ENCODE measurements at regions not wholly inside any gene's neighbourhood (a gene's known extent, or its start where the extent isn't known, plus 50 kb on each side); places are given as distances from the start of the nearest gene placed in this dataset.

DNA sequence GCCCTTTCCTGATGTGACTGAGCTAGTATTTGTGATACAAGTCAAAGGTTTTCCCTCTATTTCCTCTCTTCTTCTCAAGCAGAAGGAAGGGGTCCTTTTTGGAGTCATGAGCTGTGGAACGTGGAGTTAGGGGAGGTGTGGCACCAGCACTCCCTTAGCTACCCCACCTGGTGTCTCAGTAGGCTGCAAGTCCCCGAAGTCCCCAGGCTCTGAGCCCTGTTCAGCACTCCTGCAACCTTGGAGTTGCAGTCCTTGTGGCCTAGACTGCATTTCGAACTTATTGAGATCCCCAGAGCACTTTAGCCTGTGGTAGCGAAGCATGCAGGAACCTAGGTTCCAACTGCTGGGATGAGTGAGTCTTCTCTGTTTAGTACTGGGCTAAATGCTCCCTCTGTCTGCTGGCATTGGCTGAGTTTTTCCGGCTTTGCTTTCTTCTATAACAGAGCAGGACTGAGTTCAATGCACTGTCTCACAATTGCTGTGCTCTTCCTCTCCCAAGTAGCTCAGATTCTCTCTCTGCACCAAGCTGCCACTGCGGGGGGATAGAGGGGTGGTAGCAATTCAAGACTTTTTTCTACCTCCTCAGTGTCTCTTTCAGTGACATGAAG is 600.7 kb upstream of the CDH9 start:
- DNase-seq (ENCODE audit: low spot score): no peak

DNA sequence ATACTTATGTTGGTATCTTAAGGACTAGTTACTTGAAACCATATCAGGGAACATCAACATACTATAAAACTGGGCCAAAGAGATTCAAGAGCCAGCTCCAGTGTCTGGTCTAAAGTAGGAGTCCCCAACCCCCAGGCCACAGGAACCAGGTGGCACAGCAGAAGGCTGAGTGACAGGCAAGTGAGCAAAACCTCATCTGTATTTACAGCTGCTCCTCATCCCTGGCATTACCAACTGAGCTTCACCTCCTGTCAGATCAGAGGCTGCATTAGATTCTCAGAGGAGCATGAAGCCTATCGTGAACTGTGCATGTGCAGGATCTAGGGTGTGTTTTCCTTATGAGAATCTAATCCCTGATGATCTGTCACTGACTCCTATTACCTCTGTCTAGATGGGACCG is 581.6 kb upstream of the CDH9 start:
- no peak for DNase-seq (ENCODE audit: low spot score)

DNA sequence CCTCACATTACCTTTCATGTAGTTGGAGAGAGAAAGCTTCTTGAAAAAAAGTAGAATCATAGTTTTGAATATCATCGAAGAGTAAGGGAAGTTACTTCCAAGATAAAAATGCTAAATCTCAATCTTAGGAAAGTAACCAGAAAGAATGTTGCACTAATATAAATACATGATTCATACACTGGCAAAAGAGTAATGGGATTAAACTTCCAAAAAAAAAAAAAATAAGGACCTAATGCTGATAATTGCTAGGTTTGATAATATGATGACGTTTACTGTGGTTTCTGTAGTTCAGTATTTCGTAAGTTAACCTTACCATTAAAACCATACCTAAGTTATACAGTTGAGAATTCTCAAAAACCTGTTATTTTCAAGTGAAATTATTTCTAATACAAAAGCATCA is 573.8 kb upstream of the CDH9 start:
- no peak for DNase-seq (ENCODE audit: low spot score)

DNA sequence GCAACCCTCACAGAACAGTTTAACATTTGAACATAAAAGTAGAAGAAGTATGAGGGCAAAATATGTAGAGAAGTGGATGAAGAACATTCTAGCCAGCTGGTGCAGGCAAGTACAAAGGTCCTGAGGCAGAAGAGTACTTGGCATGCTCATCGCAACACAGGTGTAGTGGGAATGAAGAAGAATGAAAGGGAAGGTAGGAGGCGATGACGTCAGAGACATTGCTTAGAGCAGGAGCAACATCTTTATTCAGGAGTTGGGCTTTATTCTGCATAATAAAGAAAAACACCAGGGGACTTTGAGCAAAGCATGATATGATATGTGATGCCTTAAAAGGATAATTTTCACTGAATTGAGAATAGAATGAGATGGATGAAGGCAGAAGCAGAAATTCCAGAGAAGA is 570.6 kb upstream of the CDH9 start:
- DNase-seq (ENCODE audit: low spot score): no peak

DNA sequence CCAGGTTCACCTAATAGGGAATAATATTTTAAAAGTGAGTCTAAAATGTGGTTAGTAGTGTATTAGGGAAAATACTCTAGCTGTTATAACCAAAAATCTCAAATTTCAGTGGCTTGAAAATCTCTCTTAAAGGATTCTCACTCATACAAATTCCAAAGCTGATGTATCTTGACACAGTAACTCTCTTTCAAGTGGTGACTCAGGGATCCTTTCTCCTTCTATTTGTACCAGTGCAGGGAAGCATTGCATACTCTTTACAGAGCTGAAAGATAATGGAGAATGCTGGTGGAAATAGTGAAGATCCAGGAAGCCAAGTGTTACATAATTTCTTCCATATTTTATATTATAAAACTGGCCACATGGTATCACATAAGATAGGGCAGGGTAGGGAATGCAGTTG is 560.2 kb upstream of the CDH9 start:
- no peak for DNase-seq (ENCODE audit: low spot score)

DNA sequence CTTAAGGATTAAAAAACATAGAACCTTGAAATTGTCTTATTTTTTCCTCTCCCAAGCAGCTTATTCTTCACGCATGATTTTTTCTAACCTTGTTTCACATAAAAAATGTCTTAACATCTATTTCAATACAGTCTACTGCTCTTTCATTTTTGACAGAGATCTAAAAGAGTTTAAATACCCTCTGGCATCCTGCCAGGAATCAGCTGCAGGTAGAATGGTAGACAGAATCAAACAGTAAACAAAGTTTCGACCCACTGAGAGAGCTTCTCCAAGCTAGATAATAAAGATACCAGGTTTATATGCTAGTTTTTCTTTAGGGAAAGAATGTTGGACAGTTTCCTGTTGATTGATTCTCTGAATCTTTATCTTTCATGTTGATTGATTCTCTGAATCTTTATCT is 555.8 kb upstream of the CDH9 start:
- DNase-seq (ENCODE audit: low spot score): no peak

DNA sequence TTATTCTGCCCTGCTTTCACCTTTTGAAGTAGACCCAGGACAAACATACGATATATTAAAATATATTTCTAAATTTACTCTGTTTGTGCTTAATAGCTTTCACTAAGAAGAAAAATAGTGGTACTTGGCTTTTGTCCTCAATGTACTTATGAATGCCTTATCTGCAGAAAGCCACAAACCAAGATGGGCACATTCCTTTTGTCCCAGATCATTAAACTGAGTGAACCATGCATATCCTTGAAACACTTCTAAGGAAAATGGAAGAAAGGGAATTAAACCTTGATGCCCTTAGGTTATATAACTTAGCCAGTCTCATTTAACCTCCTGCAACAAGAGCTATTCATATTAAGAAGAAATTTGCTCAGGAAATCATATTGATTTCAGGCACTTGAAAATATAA is 553.8 kb upstream of the CDH9 start:
- no peak for DNase-seq (ENCODE audit: low spot score)

DNA sequence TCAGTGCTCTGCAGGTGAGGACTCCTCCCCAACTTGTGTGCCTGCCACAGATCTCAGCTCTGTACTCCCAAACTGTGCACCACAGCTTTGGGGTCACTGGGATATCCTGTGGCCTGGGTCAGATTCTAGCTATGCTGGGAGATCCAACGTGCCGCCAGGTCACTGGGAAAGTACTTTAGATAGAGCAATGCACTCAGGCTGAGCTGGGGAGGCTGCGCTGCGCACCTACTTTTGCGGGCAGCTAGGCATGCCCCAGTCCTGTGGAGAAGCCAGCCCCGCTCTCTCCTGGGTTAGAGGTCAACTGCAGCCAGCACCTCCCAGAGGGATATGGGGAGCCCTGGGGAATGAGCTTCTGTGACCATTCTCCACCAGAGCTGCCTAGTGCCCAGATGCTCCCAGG is 552.1 kb upstream of the CDH9 start:
- no peak for DNase-seq (ENCODE audit: low spot score)

DNA sequence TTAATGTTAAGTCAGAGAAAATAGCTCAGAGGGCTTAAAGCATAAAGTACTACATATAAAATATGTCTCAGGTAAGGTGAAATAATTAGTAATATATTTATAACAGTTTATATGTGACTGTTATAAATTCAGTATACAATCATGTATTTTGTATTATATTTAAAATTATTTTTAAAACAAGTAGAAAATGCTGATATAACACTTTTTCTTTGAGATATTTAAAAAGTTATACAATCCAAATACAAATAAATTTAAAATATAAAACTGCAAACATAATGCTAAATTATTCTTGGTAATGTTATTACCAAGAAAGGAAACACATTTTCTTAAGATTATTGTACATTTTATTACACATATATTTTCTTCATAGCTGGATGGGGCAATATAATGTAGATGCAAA is 539.9 kb upstream of the CDH9 start:
- no peak for DNase-seq (ENCODE audit: low spot score)

DNA sequence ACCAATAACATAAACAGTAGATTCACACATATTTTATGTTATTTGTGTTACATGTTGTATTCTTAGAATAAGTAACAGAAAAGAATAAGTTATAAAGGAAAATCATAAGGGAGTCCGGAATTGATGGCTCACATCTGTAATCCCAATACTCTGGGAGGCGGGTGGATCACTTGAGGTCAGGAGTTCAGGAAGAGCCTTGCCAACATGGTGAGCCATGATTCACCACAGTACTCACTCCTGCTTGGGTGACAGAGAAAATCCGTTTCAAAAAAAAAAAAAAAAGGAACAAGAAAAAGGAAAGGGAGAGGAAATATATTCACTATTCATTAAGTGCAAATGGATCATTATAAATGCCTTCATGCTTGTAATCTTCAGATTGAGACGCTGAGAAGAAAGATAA is 533.3 kb upstream of the CDH9 start:
- no peak for DNase-seq (ENCODE audit: low spot score)

DNA sequence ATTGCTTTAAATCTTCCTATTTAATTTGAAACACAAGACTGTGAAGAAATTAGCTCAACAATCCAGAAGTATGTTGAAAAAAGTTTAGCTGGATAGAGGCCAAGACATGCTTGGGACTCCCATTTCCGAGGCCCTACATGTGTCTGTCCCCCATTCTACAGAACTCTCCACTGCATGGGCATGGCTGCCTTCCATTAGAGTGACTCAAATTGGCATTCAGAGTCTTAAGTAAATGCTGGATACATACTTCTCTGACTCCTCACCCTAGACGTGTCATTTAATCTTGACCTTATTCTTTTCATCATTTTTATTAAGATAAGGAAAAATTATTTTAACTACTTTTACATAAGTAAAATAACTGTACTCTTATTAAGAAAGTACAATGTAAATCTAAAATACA is 530.4 kb upstream of the CDH9 start:
- no peak for DNase-seq (ENCODE audit: low spot score)

DNA sequence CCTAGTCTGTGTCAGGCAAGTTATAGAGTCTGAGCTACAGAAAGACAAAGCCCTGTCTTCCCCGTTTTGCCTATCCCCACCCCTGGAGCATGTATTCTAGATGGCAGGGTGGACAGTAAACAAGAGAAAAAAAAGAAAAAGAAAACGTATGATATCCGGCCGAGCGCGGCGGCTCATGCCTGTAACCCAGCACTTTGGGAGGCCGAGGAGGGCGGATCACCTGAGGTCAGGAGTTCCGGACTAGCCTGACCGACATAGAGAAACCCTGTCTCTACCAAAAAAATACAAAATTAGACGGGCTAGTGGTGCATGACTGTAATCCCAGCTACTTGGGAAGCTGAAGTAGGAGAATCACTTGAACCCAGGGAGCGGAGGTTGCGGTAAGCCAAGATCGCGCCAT is 523.0 kb upstream of the CDH9 start:
- DNase-seq (ENCODE audit: low spot score): no peak

DNA sequence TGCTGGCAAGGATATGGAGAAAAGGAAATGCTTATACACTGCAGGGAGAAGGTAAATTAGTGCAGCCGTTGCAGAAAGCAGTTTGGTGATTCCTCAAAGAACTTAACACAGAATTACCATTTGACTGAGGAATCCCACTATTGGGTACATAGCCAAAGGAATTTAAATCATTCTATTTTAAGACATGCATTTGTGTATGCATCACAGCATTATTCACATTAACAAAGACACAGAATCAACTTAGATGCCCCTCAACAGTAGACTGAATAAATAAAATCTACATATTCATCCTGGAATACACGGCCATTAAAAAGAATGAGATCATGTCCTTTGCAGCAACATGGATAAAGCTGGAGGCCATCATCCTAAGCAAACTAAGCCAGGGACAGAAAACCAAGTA is 510.1 kb upstream of the CDH9 start:
- DNase-seq (ENCODE audit: low spot score): no peak

DNA sequence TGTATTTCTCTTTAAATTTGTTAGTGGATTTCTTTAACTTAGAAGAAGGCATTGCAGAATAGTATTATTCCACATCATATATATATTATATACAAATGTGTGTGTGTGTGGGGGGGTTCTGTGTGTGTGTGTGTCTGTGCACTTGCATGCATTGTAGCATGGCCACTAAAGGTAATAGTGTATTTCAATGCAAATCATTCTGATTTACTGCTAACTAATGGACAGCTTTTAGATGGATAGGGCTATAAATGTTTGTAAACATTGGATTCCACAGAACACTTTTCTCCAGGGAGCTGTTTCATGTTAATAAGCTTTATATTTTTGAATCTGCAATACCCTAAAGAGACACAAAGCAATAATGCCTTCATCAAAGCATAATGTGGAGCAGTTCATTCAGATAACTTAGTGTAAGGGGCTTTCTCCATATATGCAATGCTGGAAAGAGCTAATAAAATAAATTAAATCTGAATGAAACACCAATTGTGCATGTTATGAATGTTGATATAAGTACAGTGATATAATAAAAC is 496.7 kb upstream of the CDH9 start:
- no peak for DNase-seq (ENCODE audit: low spot score)

DNA sequence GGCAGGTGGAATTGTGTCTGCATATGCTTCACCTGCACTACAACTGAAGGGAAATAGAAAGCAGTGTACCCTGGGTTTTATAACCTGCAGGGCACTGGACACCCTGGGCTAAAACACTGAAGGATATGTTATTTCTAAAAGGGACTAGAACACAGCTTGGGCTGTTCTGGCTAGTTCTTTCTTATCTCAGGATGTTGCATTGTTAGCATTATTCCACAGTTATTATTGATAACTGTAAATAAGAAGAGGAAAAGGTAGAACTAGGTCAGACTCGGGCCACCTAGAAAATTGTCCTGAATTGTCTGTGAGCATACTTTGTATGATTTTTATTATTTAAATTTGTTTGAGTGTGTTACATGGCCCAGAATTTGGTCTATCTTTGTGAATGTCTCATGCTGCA is 493.9 kb upstream of the CDH9 start:
- DNase-seq (ENCODE audit: low spot score): no peak

DNA sequence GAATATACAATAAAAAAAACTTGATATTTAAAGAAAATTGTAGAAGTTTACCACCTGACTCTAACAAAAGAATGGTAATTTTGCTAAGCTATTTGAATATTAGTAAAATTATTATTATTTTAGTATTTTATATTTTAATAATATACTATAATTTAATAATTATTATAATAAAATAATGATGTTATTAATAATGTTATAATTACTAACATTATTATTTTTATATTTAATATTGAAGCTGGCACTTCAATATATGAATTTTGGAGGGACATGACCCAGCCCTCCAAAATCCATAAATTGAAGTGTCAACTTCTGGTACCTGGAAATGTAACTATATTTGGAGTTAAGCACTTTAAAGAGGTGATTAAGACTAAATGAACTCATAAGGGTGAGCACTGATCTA is 486.1 kb upstream of the CDH9 start:
- no peak for DNase-seq (ENCODE audit: low spot score)

DNA sequence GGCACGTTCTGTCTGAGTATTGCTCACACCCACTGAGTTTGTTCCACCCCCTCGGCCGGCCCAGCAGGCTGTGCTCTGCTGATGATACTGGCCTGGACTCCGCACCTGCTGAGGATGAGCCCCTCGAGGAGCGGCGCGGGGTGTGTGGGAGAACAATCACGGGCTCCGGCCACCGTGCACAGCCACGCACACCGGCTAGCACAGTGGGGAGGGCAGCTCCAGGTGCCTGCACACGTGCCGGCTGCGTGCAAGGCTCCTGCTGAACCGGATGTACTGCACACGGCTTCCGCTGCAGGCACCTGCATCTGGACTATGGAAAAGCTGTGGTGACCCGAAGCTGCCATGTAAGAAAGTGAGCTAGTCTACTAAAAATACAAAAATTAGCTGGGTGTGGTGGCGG is 485.2 kb upstream of the CDH9 start:
- DNase-seq (ENCODE audit: low spot score): no peak

DNA sequence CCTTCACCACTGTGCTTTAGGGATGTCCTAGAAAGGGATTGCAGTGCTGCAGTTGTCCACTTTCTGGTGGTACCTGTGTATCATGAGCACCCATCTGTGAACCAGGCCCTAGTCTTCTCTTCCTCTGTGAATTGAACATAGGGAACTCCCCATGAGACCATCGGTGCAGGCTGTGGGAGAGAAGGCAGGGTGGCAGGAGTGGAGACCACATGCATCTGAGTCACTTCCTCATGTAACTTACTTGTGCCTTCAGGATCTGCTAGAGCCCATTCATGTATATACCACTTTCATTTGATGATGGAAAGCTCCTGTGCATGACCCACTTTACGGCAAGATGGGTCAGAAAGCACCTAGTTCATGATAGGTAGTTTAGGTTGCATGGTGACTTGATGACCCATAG is 478.1 kb upstream of the CDH9 start:
- DNase-seq (ENCODE audit: low spot score): no peak

DNA sequence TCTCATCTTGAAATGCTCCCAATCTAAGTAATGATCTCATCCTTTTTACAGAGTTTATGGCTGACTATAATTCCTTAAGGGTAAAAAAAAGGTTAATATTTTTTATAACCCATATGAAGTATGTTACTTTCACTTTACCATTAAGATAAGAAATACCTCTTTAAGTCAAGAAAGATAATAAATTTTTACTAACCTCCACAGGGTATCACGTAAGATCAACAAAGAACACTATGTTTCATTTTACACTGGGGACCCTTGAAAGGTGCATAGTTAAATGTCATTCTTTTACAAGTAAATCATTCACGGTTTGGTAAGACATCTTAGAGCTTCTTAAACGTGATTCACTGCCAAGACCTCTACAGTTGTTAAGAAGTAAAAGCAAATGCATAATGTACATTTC is 472.7 kb upstream of the CDH9 start:
- DNase-seq (ENCODE audit: low spot score): peak; percentile 38

DNA sequence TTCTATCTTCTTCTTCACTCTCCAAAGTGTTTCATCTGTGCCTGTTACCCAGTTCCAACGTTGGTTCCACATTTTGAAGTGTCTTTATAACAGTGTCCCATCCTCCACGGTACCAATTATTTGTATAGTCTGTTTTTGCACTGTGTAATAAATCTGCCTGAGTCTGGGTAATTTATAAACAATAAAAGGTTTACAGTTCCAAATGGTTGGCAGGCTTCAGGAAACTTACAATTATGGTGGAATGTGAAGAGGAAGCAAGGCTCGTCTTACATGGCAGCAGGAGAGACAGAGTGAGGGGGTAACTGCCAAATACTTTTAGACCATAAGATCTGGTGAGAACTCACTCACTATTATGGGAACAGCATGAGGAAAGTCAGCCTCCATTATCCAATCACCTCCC is 465.4 kb upstream of the CDH9 start:
- no peak for DNase-seq (ENCODE audit: low spot score)

DNA sequence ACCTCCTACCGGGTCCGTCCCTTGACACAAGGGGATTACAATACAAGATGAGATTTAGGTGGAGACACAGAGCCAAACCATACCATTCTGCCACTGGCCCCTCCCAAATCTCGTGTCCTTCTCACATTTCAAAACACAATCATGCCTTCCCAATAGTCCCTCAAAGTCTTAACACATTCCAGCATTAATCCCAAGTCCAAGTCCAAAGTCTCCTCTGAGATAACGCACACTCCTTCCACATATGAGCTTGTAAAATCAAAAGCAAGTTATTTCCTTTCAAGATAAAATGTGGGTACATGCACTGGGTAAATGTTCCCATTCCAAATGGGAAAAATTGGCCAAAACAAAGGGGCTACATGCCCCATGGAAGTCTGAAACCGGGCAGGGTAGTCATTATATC is 463.9 kb upstream of the CDH9 start:
- DNase-seq (ENCODE audit: low spot score): peak; percentile 36

DNA sequence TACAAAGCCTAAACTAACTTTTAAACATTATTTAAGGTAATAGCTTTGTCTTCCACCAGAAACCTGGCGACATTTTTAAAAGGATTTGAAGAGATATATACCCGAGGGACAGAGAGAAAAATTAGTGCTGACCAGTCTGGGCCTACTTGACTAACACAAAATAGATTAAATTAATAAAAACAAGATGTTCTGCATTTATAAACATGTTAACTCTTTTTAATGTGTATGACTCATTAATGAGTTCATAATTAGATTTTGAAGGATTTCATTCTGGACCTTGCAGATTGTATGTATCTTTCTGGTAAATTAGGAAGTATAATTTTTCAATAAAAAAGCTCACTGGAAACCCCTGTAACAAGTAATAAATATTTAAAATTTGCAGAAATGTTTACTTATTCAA is 459.1 kb upstream of the CDH9 start:
- no peak for DNase-seq (ENCODE audit: low spot score)

DNA sequence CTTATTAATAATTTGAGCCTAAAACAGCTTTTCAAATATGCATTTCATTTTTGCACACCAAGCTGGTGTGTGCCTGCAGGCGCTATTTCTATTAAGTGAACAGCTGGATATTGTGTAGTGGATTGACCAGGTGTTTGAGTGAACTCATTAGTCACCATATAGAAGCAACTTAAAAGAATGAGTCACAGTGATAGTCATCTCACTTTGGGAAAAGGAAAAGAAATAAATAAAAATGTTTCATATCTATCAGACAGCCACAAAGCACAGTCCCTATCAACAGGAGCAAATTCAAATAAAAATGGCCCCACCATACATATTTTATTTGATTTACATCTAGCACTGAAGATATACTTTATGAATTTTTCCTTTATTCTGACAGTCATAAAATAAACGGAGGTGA is 456.5 kb upstream of the CDH9 start:
- peak; percentile 44 for DNase-seq (ENCODE audit: low spot score)

DNA sequence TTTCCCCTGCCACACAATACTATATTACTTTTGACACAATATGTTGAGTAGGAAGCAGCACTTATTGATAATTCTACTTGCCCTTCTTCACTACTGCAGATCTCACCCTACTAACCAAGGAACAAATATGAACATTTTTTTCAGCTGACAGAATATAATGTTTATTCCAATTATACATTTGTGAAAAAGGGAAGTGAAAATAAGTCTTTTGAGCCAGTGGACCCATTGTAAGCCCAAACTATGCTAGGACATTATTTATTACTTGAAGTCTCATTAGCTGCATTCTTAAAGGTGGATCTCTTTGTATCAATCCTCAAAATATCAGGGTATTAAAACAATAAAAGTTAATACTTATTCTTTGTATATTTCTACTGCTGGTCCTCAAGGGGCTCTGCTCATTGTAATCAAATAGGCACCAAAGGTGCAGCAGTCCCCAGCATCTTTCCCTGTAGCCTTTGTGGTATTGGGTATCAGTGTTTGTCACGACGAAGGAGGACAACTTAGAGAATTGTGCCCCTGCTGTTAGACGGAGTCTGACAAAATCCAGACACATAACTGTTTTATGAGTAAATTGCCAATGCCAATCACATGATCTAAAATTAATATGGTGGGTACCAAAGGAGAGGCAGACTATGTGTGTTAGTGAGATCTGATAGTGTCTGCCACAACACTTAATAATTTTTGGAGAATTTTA is 453.5 kb upstream of the CDH9 start:
- no peak for DNase-seq (ENCODE audit: low spot score)

Data from LoVo (cell line).